ENCODE measurements at regions not wholly inside any gene's neighbourhood (a gene's known extent, or its start where the extent isn't known, plus 50 kb on each side); places are given as distances from the start of the nearest gene placed in this dataset.

DNA sequence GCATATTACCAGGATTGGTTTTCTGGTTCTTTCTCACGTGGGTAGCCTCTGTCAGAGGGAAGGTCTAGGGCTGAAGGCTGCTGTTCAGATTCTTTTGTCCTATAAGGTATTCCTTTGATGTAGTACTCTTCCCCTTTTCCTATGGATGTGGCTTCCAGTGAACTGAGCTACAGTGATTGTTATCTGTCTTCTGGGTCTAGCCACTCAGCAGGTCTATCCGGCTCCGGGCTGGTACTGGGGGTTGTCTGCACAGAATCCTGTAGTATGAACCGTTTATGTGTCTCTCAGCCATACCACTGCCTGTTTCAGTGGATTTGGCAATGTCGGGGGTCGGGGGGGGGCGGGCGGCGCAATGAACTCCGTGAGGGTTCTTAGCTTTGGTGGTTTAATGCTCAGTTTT lies 84.5 kb upstream of the C10orf90 start:
- Histone ChIP-seq H3K9ac (ENCODE audit: low read depth, low read length) (no peak overlapping the region), H2BK20ac (ENCODE audit: low read depth, low read length) (no peak overlapping the region), H2BK5ac (ENCODE audit: low read depth, low read length, poor library complexity, severe bottlenecking) (no peak overlapping the region), H3K4ac (ENCODE audit: low read depth, low read length) (no peak overlapping the region), H3K18ac (ENCODE audit: low read depth, low read length) (no peak overlapping the region), H4K20me1 (ENCODE audit: insufficient read depth, low read length) (no peaks in the 10 kb centered on the region), H2BK120ac (ENCODE audit: low read depth, low read length) (no peak overlapping the region), H3K79me1 (ENCODE audit: low read depth in 1 of 2, low read length in 2 of 2) (no peaks in the 10 kb centered on the region), H2AK5ac (ENCODE audit: low read depth, low read length) (no peak overlapping the region), H4K5ac (ENCODE audit: low read depth, low read length) (no peak overlapping the region), H3K27ac (ENCODE audit: insufficient read depth, low read length) (no peak overlapping the region), H3K9me3 (ENCODE audit: control insufficient read depth, insufficient read depth, low read length) (no peaks in the 10 kb centered on the region), H3K4me3 (ENCODE audit: insufficient read depth, low read depth, low read length) (no peak overlapping the region), H3K23ac (ENCODE audit: low read depth, low read length) (no peak overlapping the region), H3K14ac (replicated peaks; ENCODE audit: low read depth, low read length) (no peak overlapping the region), H3K36me3 (ENCODE audit: control insufficient read depth, insufficient read depth, low read length) (no peaks in the 10 kb centered on the region), H3K9me1 (ENCODE audit: insufficient read depth, low read length) (no peaks in the 10 kb centered on the region), H3K27me3 (ENCODE audit: control insufficient read depth, insufficient read depth, low read length) (no peaks in the 10 kb centered on the region), H4K91ac (ENCODE audit: insufficient read depth, low read depth, low read length) (no peak overlapping the region), H2AK9ac (replicated peaks; ENCODE audit: low read depth, low read length, poor library complexity) (no peak overlapping the region), H2AFZ (replicated peaks; ENCODE audit: low read length, poor library complexity) (no peak overlapping the region), H3K4me2 (ENCODE audit: low read depth, low read length) (no peak overlapping the region), H4K8ac (ENCODE audit: low read depth in 2 of 2, low read length in 2 of 2) (no peak overlapping the region), H3K56ac (ENCODE audit: extremely low read depth, insufficient read depth, low read length) (no peak overlapping the region), H2BK15ac (ENCODE audit: low read depth, low read length) (no peak overlapping the region), H3K4me1 (ENCODE audit: control insufficient read depth, insufficient read depth, low read length) (no peaks in the 10 kb centered on the region)
- ChIA-PET CTCF (no interaction called here), POLR2A (ENCODE audit: unreplicated experiment) (no interaction called here)
- TF ChIP-seq MAFK (IDR thresholded peaks at IDR 0.05; ENCODE audit: low read depth, low read length) (no peak), FOS (IDR thresholded peaks at IDR 0.05; ENCODE audit: low read depth, low read length) (no peak), NFE2L2 (IDR thresholded peaks at IDR 0.05; ENCODE audit: low read depth, low read length) (no peak)
- no CpG with 5 or more reads among the region's 10 CpGs for WGBS, 2 experiments (ENCODE audit: extremely low coverage in 2 of 2, insufficient read length in 1 of 2)
- in situ Hi-C loops (cut with MboI; ENCODE audit: low sequenced_read_pairs), result no loop called here
- DNase-seq (no peak), ATAC-seq (ENCODE audit: low read depth) (no peak)
- dilution Hi-C loops (cut with HindIII; ENCODE audit: low sequenced_read_pairs, unreplicated experiment), result no loop called here
- BruUV-seq (replicated peaks), result no TSS peak
- intact Hi-C loops (cut with micrococcal nuclease), result no loop called here

Measured in IMR-90 (cell line).